Cardiac muscle cell (in vitro differentiated cells and primary cell): ENCODE measurements at regions not wholly inside any gene's neighbourhood (a gene's known extent, or its start where the extent isn't known, plus 50 kb on each side); places are given as distances from the start of the nearest gene placed in this dataset.
"Not testable (repeated sequence)": the region's sequence is repeated elsewhere in the genome, so short reads cannot be mapped to it uniquely, and the experiment has no call there.

Source experiments
- DNase-seq, 2 donors: peaks; one replicate each; pipeline versions ENCODE4 v3.0.0 to v3.0.0-alpha.2; 2010 to 2017; ENCODE audit warnings: low read depth in 1 of 2, low spot score in 1 of 2
- H3K27ac ChIP-seq: fragments of 200-600 bp; sonication (generic); 2 replicates; pipeline ENCODE4 v1.5.1; 2016
- H3K27me3 ChIP-seq: fragments of 200-600 bp; sonication (generic); 2 replicates; pipeline ENCODE4 v1.6.0; 2016; ENCODE audit warnings: control low read depth
- H3K36me3 ChIP-seq: fragments of 200-600 bp; sonication (generic); 2 replicates; pipeline ENCODE4 v1.5.1; 2016; ENCODE audit warnings: control low read depth
- H3K4me1 ChIP-seq: fragments of 200-600 bp; sonication (generic); 2 replicates; pipeline ENCODE4 v1.8.1; 2017; ENCODE audit warnings: low read depth, mild to moderate bottlenecking, mixed run types
- H3K4me3 ChIP-seq: fragments of 200-600 bp; sonication (generic); 2 replicates; pipeline ENCODE4 v1.5.1; 2016; ENCODE audit warnings: mild to moderate bottlenecking
- H3K9me3 ChIP-seq: fragments of 200-600 bp; sonication (generic); 2 replicates; pipeline ENCODE4 v1.5.1; 2017; ENCODE audit warnings: low read depth, mild to moderate bottlenecking, control low read depth
- TF ChIP-seq, protein P1 (sequence below): IDR thresholded peaks from 2 replicates; pipeline ENCODE4 v1.5.1; 2012; ENCODE audit warnings: low read depth, mild to moderate bottlenecking, low read length

DNA sequence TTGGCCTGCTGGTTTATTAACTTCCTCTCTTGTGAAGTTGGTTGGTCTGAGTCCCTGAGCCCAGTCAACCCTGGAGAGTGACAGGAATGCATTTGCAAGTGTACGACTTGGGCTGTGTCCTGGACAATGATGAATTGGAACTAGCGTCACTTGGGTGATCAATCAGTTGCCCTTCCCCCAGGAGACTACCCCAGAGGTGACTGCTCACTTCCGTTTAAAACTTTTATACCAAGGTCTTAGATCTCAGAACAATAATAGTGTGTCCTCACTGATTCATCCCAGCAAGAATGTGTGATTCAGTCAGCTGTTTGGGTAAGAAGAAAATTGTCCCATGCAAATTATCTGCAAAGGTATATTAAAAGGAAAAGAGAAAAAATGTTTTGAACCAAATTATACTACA is 102.9 kb upstream of the ARMC3 start:
- Histone ChIP-seq H3K4me1 (no peaks in the 10 kb centered on the region), H3K27ac (no peak overlapping the region), H3K4me3 (no peak overlapping the region), H3K9me3 (no peaks in the 10 kb centered on the region), H3K27me3 (no peaks in the 10 kb centered on the region), H3K36me3 (no peaks in the 10 kb centered on the region)
- TF ChIP-seq, protein P1, sequence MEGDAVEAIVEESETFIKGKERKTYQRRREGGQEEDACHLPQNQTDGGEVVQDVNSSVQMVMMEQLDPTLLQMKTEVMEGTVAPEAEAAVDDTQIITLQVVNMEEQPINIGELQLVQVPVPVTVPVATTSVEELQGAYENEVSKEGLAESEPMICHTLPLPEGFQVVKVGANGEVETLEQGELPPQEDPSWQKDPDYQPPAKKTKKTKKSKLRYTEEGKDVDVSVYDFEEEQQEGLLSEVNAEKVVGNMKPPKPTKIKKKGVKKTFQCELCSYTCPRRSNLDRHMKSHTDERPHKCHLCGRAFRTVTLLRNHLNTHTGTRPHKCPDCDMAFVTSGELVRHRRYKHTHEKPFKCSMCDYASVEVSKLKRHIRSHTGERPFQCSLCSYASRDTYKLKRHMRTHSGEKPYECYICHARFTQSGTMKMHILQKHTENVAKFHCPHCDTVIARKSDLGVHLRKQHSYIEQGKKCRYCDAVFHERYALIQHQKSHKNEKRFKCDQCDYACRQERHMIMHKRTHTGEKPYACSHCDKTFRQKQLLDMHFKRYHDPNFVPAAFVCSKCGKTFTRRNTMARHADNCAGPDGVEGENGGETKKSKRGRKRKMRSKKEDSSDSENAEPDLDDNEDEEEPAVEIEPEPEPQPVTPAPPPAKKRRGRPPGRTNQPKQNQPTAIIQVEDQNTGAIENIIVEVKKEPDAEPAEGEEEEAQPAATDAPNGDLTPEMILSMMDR, result no peak
- DNase-seq, result no peak

DNA sequence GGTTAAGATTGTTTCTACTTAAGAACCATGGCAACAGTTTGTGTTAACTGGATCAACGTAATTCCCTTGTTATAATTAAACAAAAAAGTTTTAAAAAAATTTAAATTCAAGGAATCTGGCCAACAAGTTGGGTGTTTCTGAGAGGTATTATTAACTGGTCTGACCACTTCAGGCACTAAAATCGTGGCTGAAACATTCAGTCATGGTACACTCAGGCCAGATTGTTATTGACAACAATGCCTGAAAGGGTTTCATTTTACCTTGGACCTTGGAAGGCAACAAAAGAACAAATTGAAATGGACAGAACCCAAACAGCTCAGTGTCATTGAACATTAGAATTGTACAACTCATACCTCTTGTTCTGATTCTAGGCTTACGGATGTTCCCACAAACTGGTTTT is 103.3 kb upstream of the ARMC3 start:
- no peak overlapping the region for H3K27ac ChIP-seq
- H3K36me3 ChIP-seq, result no peaks in the 10 kb centered on the region
- TF ChIP-seq, protein P1, result no peak
- H3K4me3 ChIP-seq, result no peak overlapping the region
- DNase-seq, result no peak
- no peaks in the 10 kb centered on the region for H3K9me3 ChIP-seq
- H3K27me3 ChIP-seq, result no peaks in the 10 kb centered on the region
- H3K4me1 ChIP-seq, result no peaks in the 10 kb centered on the region

DNA sequence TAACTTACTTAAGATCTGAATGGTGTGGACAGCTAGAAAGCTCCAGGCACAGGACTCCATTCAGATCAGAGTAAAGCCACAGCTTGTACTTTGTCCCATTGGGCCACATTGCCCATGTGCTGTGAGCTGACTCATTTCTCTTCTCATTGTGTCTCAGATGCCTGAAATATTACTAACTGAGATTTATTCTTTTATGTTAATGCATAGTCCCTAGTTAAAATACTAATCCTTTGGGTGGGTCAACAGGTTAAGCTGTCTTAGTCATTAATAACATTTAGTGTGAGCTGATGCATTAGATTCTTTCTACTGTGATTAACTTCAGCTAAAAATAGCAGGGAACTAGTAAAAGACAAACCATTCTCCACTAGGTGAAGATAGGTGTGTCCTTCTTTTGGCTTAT is 104.7 kb upstream of the ARMC3 start:
- TF ChIP-seq, protein P1, result no peak
- H3K4me3 ChIP-seq, result no peak overlapping the region
- no peaks in the 10 kb centered on the region for H3K4me1 ChIP-seq
- no peaks in the 10 kb centered on the region for H3K36me3 ChIP-seq
- H3K9me3 ChIP-seq, result no peaks in the 10 kb centered on the region
- DNase-seq, result peak in 1 of 2 donors; percentile 43
- no peaks in the 10 kb centered on the region for H3K27me3 ChIP-seq
- no peak overlapping the region for H3K27ac ChIP-seq

DNA sequence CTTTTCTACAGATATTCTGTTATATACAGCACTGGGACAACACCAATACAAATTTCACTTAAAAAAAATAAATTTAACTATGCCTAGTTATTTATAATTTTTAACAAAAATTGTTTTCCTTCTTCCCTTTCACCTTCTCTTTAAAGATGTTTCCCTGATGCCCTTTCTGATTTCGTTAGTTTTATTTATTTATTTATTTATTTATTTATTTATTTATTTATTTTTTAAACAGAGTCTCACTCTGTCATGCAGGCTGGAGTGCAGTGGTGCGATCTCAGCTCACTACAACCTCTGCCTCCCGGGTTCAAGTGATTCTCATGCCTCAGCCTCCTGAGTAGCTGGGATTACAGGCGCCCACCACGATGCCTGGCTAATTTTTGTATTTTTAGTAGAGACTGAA is 105.9 kb upstream of the ARMC3 start:
- not testable (repeated sequence) for H3K27ac ChIP-seq, H3K4me3 ChIP-seq, H3K4me1 ChIP-seq, DNase-seq, H3K27me3 ChIP-seq, H3K36me3 ChIP-seq, H3K9me3 ChIP-seq

DNA sequence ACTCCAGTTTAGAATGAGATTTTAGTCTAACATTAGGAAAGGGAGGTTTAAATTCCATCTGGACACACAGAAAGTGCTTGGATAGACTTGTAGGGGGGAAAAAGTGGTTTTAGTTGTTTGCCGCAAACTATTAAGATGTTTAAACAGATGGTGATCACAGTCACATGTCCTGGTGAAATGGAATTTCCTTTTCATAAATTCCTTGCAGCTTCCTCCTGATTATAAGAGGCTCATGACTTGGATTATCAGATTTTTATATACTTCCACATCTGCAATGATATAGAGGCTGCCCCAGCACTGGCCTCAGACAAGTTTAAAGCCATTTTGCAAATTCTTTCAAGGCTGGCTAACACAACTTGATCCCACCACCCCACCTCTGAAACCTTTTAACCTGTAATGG is 106.4 kb upstream of the ARMC3 start:
- TF ChIP-seq, protein P1, result no peak
- no peaks in the 10 kb centered on the region for H3K9me3 ChIP-seq
- no peak overlapping the region for H3K27ac ChIP-seq
- H3K36me3 ChIP-seq, result no peaks in the 10 kb centered on the region
- H3K4me3 ChIP-seq, result no peak overlapping the region
- no peaks in the 10 kb centered on the region for H3K27me3 ChIP-seq
- DNase-seq, result peak in 1 of 2 donors; percentile 71
- no peaks in the 10 kb centered on the region for H3K4me1 ChIP-seq

DNA sequence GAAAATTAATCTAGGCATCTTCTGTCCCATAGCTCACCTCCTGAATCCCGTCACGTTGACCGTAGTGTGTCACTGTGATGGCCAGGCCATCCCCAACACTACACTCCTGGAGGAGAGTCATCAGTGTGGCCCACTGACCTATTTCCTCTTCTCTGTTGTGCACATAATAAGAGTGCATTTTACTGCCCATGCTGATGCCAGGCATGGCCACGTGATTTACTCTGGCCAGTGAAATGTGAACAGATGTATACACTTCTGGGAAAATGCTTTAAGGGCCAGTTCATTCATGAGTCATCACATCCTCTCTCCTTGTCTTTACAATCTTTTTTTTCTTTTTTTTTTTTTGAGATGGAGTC is 101.9 kb upstream of the PIP4K2A start:
- H3K4me1 ChIP-seq, result no peaks in the 10 kb centered on the region
- TF ChIP-seq, protein P1, result no peak
- H3K9me3 ChIP-seq, result peaks cover 2% of the 10 kb centered on the region
- H3K4me3 ChIP-seq, result no peak overlapping the region
- no peaks in the 10 kb centered on the region for H3K27me3 ChIP-seq
- no peaks in the 10 kb centered on the region for H3K36me3 ChIP-seq
- no peak overlapping the region for H3K27ac ChIP-seq
- DNase-seq, result peak in 1 of 2 donors; percentile 85
